Spleen (tissue), 11 donors: ENCODE measurements at regions not wholly inside any gene's neighbourhood (a gene's known extent, or its start where the extent isn't known, plus 50 kb on each side); places are given as distances from the start of the nearest gene placed in this dataset.

Source experiments
- DNase-seq: peaks from one replicate; pipeline ENCODE4 v3.0.0-alpha.2; 2020
- H3K27ac ChIP-seq, 8 donors: fragments of 200-600 bp; sonication (generic) in 7 of 8; 1 replicate in 4 of 8; 2 replicates in 4 of 8; pipeline versions ENCODE4 v1.5.0 to v1.8.0; 2016 to 2021; ENCODE audit warnings: inconsistent platforms in 4 of 8, mild to moderate bottlenecking in 4 of 8, moderate library complexity in 1 of 8
- H3K27me3 ChIP-seq, 7 donors: fragments of 200-600 bp; sonication (generic) in 6 of 7; replicated peaks in 1 of 7; 1 replicate in 4 of 7; 2 replicates in 3 of 7; pipeline versions ENCODE4 v1.5.0 to v1.8.0; 2016 to 2021; ENCODE audit warnings: inconsistent platforms in 3 of 7, mild to moderate bottlenecking in 1 of 7
- H3K36me3 ChIP-seq, 6 donors: fragments of 200-600 bp; sonication (generic) in 5 of 6; 1 replicate in 4 of 6; 2 replicates in 2 of 6; pipeline versions ENCODE4 v1.5.0 to v1.8.0; 2016 to 2021; ENCODE audit warnings: inconsistent platforms in 2 of 6
- H3K4me1 ChIP-seq, 6 donors: fragments of 200-600 bp; sonication (generic) in 5 of 6; 1 replicate in 3 of 6; 2 replicates in 3 of 6; pipeline versions ENCODE4 v1.5.0 to v1.8.0; 2016 to 2021; ENCODE audit warnings: inconsistent platforms in 3 of 6
- H3K4me3 ChIP-seq, 8 donors: fragments of 200-600 bp; sonication (generic) in 7 of 8; 1 replicate in 4 of 8; 2 replicates in 4 of 8; pipeline versions ENCODE4 v1.5.0 to v1.8.0; 2016 to 2021; ENCODE audit warnings: inconsistent platforms in 4 of 8, mild to moderate bottlenecking in 4 of 8, moderate library complexity in 2 of 8
- H3K9me3 ChIP-seq, 8 donors: fragments of 200-600 bp; sonication (generic) in 7 of 8; 1 replicate in 4 of 8; 2 replicates in 4 of 8; pipeline versions ENCODE4 v1.5.0 to v1.8.0; 2016 to 2021; ENCODE audit warnings: inconsistent platforms in 4 of 8
- POLR2A ChIP-seq, 3 donors: fragments of 450-650 bp; IDR thresholded peaks; one replicate each; pipeline ENCODE4 v1.5.1; 2017; ENCODE audit warnings: antibody characterized with exemption in 3 of 3, mild to moderate bottlenecking in 1 of 3
- POLR2AphosphoS5 ChIP-seq, 3 donors: sonication (generic); formaldehyde crosslinking; IDR thresholded peaks; one replicate each; pipeline ENCODE4 v1.5.1; 2017; ENCODE audit warnings: antibody characterized with exemption in 3 of 3
- WGBS, 5 donors: extraction: QIAGEN DNeasy Blood & Tissue Kit in 3 of 5; methylation state at CpG; one replicate each; pipeline versions ENCODE4 v1.1.5 to v1.1.7; 2013 to 2018; 5-methylcytosine and 5-hydroxymethylcytosine counted together
- intact Hi-C: fragments of 100-400 bp; cut with DNase I; formaldehyde crosslinking; loops from one replicate; pipeline ENCODE4 v1.15.0; 2023; ENCODE audit warnings: low total_unique reads
- TF ChIP-seq, protein P1 (sequence below), 11 experiments: fragments of 200-600 bp in 7 of 11; fragments of 450-650 bp in 4 of 11; sonication (generic) in 4 of 11; IDR thresholded peaks in 8 of 11; conservative IDR thresholded peaks in 3 of 11; 1 replicate in 7 of 11; 2 replicates in 4 of 11; pipeline versions ENCODE4 v1.4.0 to v1.8.0; 2016 to 2021; ENCODE audit warnings: antibody characterized with exemption in 11 of 11, inconsistent platforms in 4 of 11, mild to moderate bottlenecking in 1 of 11
- donor health status: healthy with polysubstance abuse.
- donor health status: DM: no; HTN: no; CAD: no; lungs with moderate emphysema.
- donor health status: DM: no; HTN: no; CAD: no.
- donor health status: Bipolar disorder and iron deficiency.
- donor health status: healthy.
- donor health status: DM: no; HTN: no; CAD: no.
- donor health status: DM: yes; HTN: yes; CAD: no.

DNA sequence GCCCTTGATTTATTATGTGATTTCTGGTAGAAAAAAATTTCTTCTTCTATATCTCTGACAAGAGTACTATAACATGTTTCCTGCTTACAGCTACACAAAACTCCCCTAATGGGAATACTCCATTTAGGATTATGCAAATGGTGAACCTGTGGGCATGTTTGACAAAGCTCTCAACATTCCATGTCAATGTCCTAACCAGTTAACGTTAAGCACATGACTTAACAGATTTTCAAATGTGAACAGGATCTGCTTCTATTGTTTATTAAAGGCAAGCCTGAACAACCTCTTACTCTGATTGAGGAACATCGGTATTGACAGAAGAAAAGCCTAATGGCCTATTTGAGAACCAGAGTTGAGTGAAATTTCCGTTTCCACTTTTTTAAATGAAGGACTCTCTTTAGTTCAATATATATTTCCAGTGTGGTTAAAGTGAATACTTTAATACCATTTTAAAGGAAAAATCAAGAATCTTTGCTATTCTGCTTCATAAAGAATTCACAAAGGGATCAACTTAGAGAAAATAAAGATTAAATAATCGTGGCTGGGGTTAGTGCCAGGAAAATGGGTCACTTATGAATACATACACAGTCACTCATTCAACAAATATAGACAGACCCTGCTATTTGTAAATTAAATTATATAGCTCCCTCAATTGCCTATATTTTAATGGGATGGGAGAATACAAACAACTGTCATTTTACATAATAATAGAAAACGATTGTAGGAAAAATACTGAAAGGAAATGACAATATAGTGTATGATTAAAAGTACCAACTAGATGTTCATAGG, 300.3 kb upstream of the CBLB start:
- intact Hi-C loops: no loop called here
- no peak for DNase-seq

GRCh38 chr3:106170636-106171035, 301.8 kb upstream of the CBLB start:
- Histone ChIP-seq H3K9me3 (no peaks in the 10 kb centered on the region), H3K36me3 (no peaks in the 10 kb centered on the region), H3K27ac (no peak overlapping the region), H3K4me3 (no peak overlapping the region), H3K4me1 (peaks cover 0 to 14% (median 7%) of the 10 kb centered on the region in 6 donors), H3K27me3 (no peaks in the 10 kb centered on the region)
- DNase-seq: no peak
- intact Hi-C loops: no loop called here
- TF ChIP-seq POLR2AphosphoS5 (IDR thresholded peaks at IDR 0.05): no peak
- TF ChIP-seq, protein P1, sequence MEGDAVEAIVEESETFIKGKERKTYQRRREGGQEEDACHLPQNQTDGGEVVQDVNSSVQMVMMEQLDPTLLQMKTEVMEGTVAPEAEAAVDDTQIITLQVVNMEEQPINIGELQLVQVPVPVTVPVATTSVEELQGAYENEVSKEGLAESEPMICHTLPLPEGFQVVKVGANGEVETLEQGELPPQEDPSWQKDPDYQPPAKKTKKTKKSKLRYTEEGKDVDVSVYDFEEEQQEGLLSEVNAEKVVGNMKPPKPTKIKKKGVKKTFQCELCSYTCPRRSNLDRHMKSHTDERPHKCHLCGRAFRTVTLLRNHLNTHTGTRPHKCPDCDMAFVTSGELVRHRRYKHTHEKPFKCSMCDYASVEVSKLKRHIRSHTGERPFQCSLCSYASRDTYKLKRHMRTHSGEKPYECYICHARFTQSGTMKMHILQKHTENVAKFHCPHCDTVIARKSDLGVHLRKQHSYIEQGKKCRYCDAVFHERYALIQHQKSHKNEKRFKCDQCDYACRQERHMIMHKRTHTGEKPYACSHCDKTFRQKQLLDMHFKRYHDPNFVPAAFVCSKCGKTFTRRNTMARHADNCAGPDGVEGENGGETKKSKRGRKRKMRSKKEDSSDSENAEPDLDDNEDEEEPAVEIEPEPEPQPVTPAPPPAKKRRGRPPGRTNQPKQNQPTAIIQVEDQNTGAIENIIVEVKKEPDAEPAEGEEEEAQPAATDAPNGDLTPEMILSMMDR (IDR thresholded peaks at IDR 0.05 in 8 of 11, conservative IDR thresholded peaks at IDR 0.05 in 3 of 11): no peak
- TF ChIP-seq POLR2A (IDR thresholded peaks at IDR 0.05): no peak
- 84 to 100% (median 96%) methylated on average over 1 of the region's 1 CpG for WGBS, 5 donors

More for the DNA sequence above, 300.3 kb upstream of the CBLB start:
- no peaks in the 10 kb centered on the region for H3K36me3 ChIP-seq
- no peak for TF ChIP-seq POLR2AphosphoS5 (IDR thresholded peaks at IDR 0.05)
- no peak for TF ChIP-seq POLR2A (IDR thresholded peaks at IDR 0.05)
- TF ChIP-seq, protein P1 (IDR thresholded peaks at IDR 0.05 in 8 of 11, conservative IDR thresholded peaks at IDR 0.05 in 3 of 11): no peak
- WGBS, 5 donors: 87 to 92% (median 90%) methylated on average over 5 of the region's 5 CpGs
- H3K27me3 ChIP-seq: no peaks in the 10 kb centered on the region
- H3K27ac ChIP-seq: no peak overlapping the region
- H3K9me3 ChIP-seq: no peaks in the 10 kb centered on the region
- H3K4me1 ChIP-seq: peaks cover 0 to 14% (median 7%) of the 10 kb centered on the region in 6 donors
- H3K4me3 ChIP-seq: no peak overlapping the region

GRCh38 chr3:106172101-106172500, 303.3 kb upstream of the CBLB start:
- Histone ChIP-seq H3K4me1 (peaks cover 0 to 25% (median 13%) of the 10 kb centered on the region in 6 donors), H3K4me3 (no peak overlapping the region), H3K27me3 (no peaks in the 10 kb centered on the region), H3K9me3 (no peaks in the 10 kb centered on the region), H3K36me3 (no peaks in the 10 kb centered on the region), H3K27ac (no peak overlapping the region)
- intact Hi-C loops: no loop called here
- WGBS, 5 donors: 92 to 97% (median 96%) methylated on average over 4 of the region's 4 CpGs
- TF ChIP-seq, protein P1 (IDR thresholded peaks at IDR 0.05 in 8 of 11, conservative IDR thresholded peaks at IDR 0.05 in 3 of 11): no peak
- no peak for TF ChIP-seq POLR2AphosphoS5 (IDR thresholded peaks at IDR 0.05)
- TF ChIP-seq POLR2A (IDR thresholded peaks at IDR 0.05): no peak
- no peak for DNase-seq

- 23 to 35% (median 30%) methylated on average over 1 of the region's 1 CpG for WGBS, 5 donors
- H3K27me3 ChIP-seq: no peaks in the 10 kb centered on the region
- H3K27ac ChIP-seq: no peak overlapping the region
- no peak overlapping the region for H3K4me3 ChIP-seq
- H3K36me3 ChIP-seq: no peaks in the 10 kb centered on the region
- DNase-seq: no peak
- H3K9me3 ChIP-seq: no peaks in the 10 kb centered on the region
- TF ChIP-seq POLR2A (IDR thresholded peaks at IDR 0.05): no peak
- TF ChIP-seq, protein P1 (IDR thresholded peaks at IDR 0.05 in 8 of 11, conservative IDR thresholded peaks at IDR 0.05 in 3 of 11): no peak
- no peak for TF ChIP-seq POLR2AphosphoS5 (IDR thresholded peaks at IDR 0.05)
- H3K4me1 ChIP-seq: peaks cover 0 to 28% (median 13%) of the 10 kb centered on the region in 6 donors
- intact Hi-C loops: no loop called here
Observed at GRCh38 chr3:106172780-106173179, 304.0 kb upstream of the CBLB start.
